Activated CD4-positive, alpha-beta memory T cell treated with anti-CD3 and anti-CD28 coated beads for 36 hours (primary cell): ENCODE measurements at regions not wholly inside any gene's neighbourhood (a gene's known extent, or its start where the extent isn't known, plus 50 kb on each side); places are given as distances from the start of the nearest gene placed in this dataset.

Experiments
- CTCF ChIA-PET: fragments of 350-600 bp; sonication (Branson Sonifier 250); formaldehyde crosslinking; loops from one replicate; lab custom pipeline; 2021; ENCODE audit warnings: antibody characterized with exemption, inconsistent platforms; lab: Charles Lee
- POLR2A ChIA-PET: fragments of 350-600 bp; sonication (Branson Sonifier 250); formaldehyde crosslinking; loops from one replicate; lab custom pipeline; 2021; ENCODE audit warnings: antibody characterized with exemption; lab: Charles Lee
- DNase-seq: peaks from one replicate; pipeline ENCODE4 v3.0.0-alpha.2; 2020
- H3K27ac Mint-ChIP-seq: one replicate; pipeline ENCODE4 v1.8.0; 2021; ENCODE audit warnings: mixed read lengths
- H3K27me3 Mint-ChIP-seq: one replicate; pipeline ENCODE4 v1.8.0; 2021; ENCODE audit warnings: mixed read lengths
- H3K36me3 Mint-ChIP-seq: one replicate; pipeline ENCODE4 v1.8.0; 2021; ENCODE audit warnings: mixed read lengths
- H3K4me1 Mint-ChIP-seq: one replicate; pipeline ENCODE4 v1.8.0; 2021; ENCODE audit warnings: low read depth, mixed read lengths
- H3K4me3 Mint-ChIP-seq: one replicate; pipeline ENCODE4 v1.8.0; 2021; ENCODE audit warnings: mild to moderate bottlenecking, mixed read lengths
- H3K9me3 Mint-ChIP-seq: one replicate; pipeline ENCODE4 v1.8.0; 2021; ENCODE audit warnings: mixed read lengths
- intact Hi-C: fragments of 100-400 bp; cut with micrococcal nuclease; formaldehyde crosslinking; loops from one replicate; pipeline ENCODE4 v1.15.1; 2023

GRCh38 chr18:44231936-44232335 lies 448.8 kb upstream of the SETBP1 start:
- Mint-ChIP-seq H3K36me3 (no peaks in the 10 kb centered on the region), H3K4me3 (no peak overlapping the region), H3K9me3 (no peaks in the 10 kb centered on the region), H3K27ac (no peak overlapping the region), H3K27me3 (no peaks in the 10 kb centered on the region), H3K4me1 (no peaks in the 10 kb centered on the region)
- no peak for DNase-seq
- POLR2A ChIA-PET, result no interaction called here
- CTCF ChIA-PET, result no interaction called here
- intact Hi-C loops, result no loop called here

- ChIA-PET CTCF (no interaction called here), POLR2A (no interaction called here)
- Mint-ChIP-seq H3K4me3 (no peak overlapping the region), H3K27ac (no peak overlapping the region), H3K9me3 (no peaks in the 10 kb centered on the region), H3K4me1 (no peaks in the 10 kb centered on the region), H3K27me3 (no peaks in the 10 kb centered on the region), H3K36me3 (no peaks in the 10 kb centered on the region)
- intact Hi-C loops, result no loop called here
- DNase-seq, result no peak
Measured at GRCh38 chr18:44232500-44232899, 448.2 kb upstream of the SETBP1 start.

GRCh38 chr18:44238454-44238853 lies 442.2 kb upstream of the SETBP1 start:
- no peak overlapping the region for H3K4me3 Mint-ChIP-seq
- H3K36me3 Mint-ChIP-seq, result no peaks in the 10 kb centered on the region
- H3K27ac Mint-ChIP-seq, result no peak overlapping the region
- no peaks in the 10 kb centered on the region for H3K9me3 Mint-ChIP-seq
- H3K4me1 Mint-ChIP-seq, result no peaks in the 10 kb centered on the region
- no peaks in the 10 kb centered on the region for H3K27me3 Mint-ChIP-seq
- CTCF ChIA-PET, result no interaction called here
- POLR2A ChIA-PET, result no interaction called here
- intact Hi-C loops, result no loop called here
- DNase-seq, result no peak

GRCh38 chr18:44238911-44239310 lies 441.8 kb upstream of the SETBP1 start:
- Mint-ChIP-seq H3K9me3 (no peaks in the 10 kb centered on the region), H3K27me3 (no peaks in the 10 kb centered on the region), H3K36me3 (no peaks in the 10 kb centered on the region), H3K4me1 (no peaks in the 10 kb centered on the region), H3K4me3 (no peak overlapping the region), H3K27ac (no peak overlapping the region)
- POLR2A ChIA-PET, result no interaction called here
- no peak for DNase-seq
- intact Hi-C loops, result no loop called here
- CTCF ChIA-PET, result no interaction called here

GRCh38 chr18:44241020-44241419 lies 439.7 kb upstream of the SETBP1 start:
- ChIA-PET POLR2A (no interaction called here), CTCF (no interaction called here)
- DNase-seq, result no peak
- Mint-ChIP-seq H3K4me3 (no peak overlapping the region), H3K4me1 (no peaks in the 10 kb centered on the region), H3K36me3 (no peaks in the 10 kb centered on the region), H3K27ac (no peak overlapping the region), H3K27me3 (no peaks in the 10 kb centered on the region), H3K9me3 (peaks cover 4% of the 10 kb centered on the region)
- intact Hi-C loops, result no loop called here

GRCh38 chr18:44245019-44245418 lies 435.7 kb upstream of the SETBP1 start:
- Mint-ChIP-seq H3K9me3 (peaks cover 6% of the 10 kb centered on the region), H3K4me3 (no peak overlapping the region), H3K27ac (no peak overlapping the region), H3K4me1 (no peaks in the 10 kb centered on the region), H3K36me3 (no peaks in the 10 kb centered on the region), H3K27me3 (no peaks in the 10 kb centered on the region)
- CTCF ChIA-PET, result no interaction called here
- no peak for DNase-seq
- intact Hi-C loops, result no loop called here
- POLR2A ChIA-PET, result no interaction called here

- Mint-ChIP-seq H3K9me3 (peaks cover 10% of the 10 kb centered on the region), H3K27me3 (no peaks in the 10 kb centered on the region), H3K27ac (no peak overlapping the region), H3K4me3 (no peak overlapping the region), H3K36me3 (no peaks in the 10 kb centered on the region), H3K4me1 (no peaks in the 10 kb centered on the region)
- no peak for DNase-seq
- intact Hi-C loops, result no loop called here
- ChIA-PET POLR2A (no interaction called here), CTCF (no interaction called here)
Measured at GRCh38 chr18:44246001-44246400, 434.7 kb upstream of the SETBP1 start.

- no peaks in the 10 kb centered on the region for H3K36me3 Mint-ChIP-seq
- no peak overlapping the region for H3K27ac Mint-ChIP-seq
- no peaks in the 10 kb centered on the region for H3K4me1 Mint-ChIP-seq
- no peak overlapping the region for H3K4me3 Mint-ChIP-seq
- H3K9me3 Mint-ChIP-seq, result peaks cover 26% of the 10 kb centered on the region
- intact Hi-C loops, result no loop called here
- no peaks in the 10 kb centered on the region for H3K27me3 Mint-ChIP-seq
- DNase-seq, result no peak
- CTCF ChIA-PET, result no interaction called here
- POLR2A ChIA-PET, result no interaction called here
Measured at GRCh38 chr18:44258086-44258485, 422.6 kb upstream of the SETBP1 start.

GRCh38 chr18:44258576-44258975 lies 422.1 kb upstream of the SETBP1 start:
- no peak overlapping the region for H3K4me3 Mint-ChIP-seq
- H3K9me3 Mint-ChIP-seq, result peaks cover 21% of the 10 kb centered on the region
- H3K4me1 Mint-ChIP-seq, result no peaks in the 10 kb centered on the region
- ChIA-PET POLR2A (no interaction called here), CTCF (no interaction called here)
- intact Hi-C loops, result no loop called here
- no peak overlapping the region for H3K27ac Mint-ChIP-seq
- no peaks in the 10 kb centered on the region for H3K36me3 Mint-ChIP-seq
- no peaks in the 10 kb centered on the region for H3K27me3 Mint-ChIP-seq
- DNase-seq, result no peak

GRCh38 chr18:44259610-44260009 lies 421.1 kb upstream of the SETBP1 start:
- no peaks in the 10 kb centered on the region for H3K36me3 Mint-ChIP-seq
- H3K27ac Mint-ChIP-seq, result no peak overlapping the region
- H3K27me3 Mint-ChIP-seq, result no peaks in the 10 kb centered on the region
- no peak for DNase-seq
- intact Hi-C loops, result no loop called here
- POLR2A ChIA-PET, result no interaction called here
- no peak overlapping the region for H3K4me3 Mint-ChIP-seq
- CTCF ChIA-PET, result interaction anchor here (0.7 kb wide), 1 partner anchor 708 kb away, joined by 3 read pairs; no protein-coding TSS in a partner anchor
- no peaks in the 10 kb centered on the region for H3K4me1 Mint-ChIP-seq
- H3K9me3 Mint-ChIP-seq, result peaks cover 17% of the 10 kb centered on the region

- ChIA-PET POLR2A (no interaction called here), CTCF (no interaction called here)
- intact Hi-C loops, result no loop called here
- no peak for DNase-seq
- Mint-ChIP-seq H3K9me3 (peaks cover 15% of the 10 kb centered on the region), H3K36me3 (no peaks in the 10 kb centered on the region), H3K27me3 (no peaks in the 10 kb centered on the region), H3K4me3 (no peak overlapping the region), H3K4me1 (no peaks in the 10 kb centered on the region), H3K27ac (no peak overlapping the region)
Measured at GRCh38 chr18:44265437-44265836, 415.3 kb upstream of the SETBP1 start.

GRCh38 chr18:44273298-44273697 lies 407.4 kb upstream of the SETBP1 start:
- intact Hi-C loops, result no loop called here
- CTCF ChIA-PET, result no interaction called here
- no peaks in the 10 kb centered on the region for H3K4me1 Mint-ChIP-seq
- H3K27ac Mint-ChIP-seq, result no peak overlapping the region
- no peak for DNase-seq
- H3K36me3 Mint-ChIP-seq, result no peaks in the 10 kb centered on the region
- H3K4me3 Mint-ChIP-seq, result no peak overlapping the region
- POLR2A ChIA-PET, result no interaction called here
- H3K27me3 Mint-ChIP-seq, result no peaks in the 10 kb centered on the region
- H3K9me3 Mint-ChIP-seq, result peaks cover 14% of the 10 kb centered on the region

GRCh38 chr18:44280479-44280878 lies 400.2 kb upstream of the SETBP1 start:
- H3K36me3 Mint-ChIP-seq, result no peaks in the 10 kb centered on the region
- ChIA-PET POLR2A (no interaction called here), CTCF (no interaction called here)
- H3K9me3 Mint-ChIP-seq, result no peaks in the 10 kb centered on the region
- intact Hi-C loops, result no loop called here
- H3K27ac Mint-ChIP-seq, result no peak overlapping the region
- no peaks in the 10 kb centered on the region for H3K4me1 Mint-ChIP-seq
- H3K27me3 Mint-ChIP-seq, result no peaks in the 10 kb centered on the region
- H3K4me3 Mint-ChIP-seq, result no peak overlapping the region
- no peak for DNase-seq

- intact Hi-C loops, result no loop called here
- no peaks in the 10 kb centered on the region for H3K36me3 Mint-ChIP-seq
- CTCF ChIA-PET, result no interaction called here
- no peak overlapping the region for H3K4me3 Mint-ChIP-seq
- no peaks in the 10 kb centered on the region for H3K4me1 Mint-ChIP-seq
- peaks cover 5% of the 10 kb centered on the region for H3K9me3 Mint-ChIP-seq
- no peak overlapping the region for H3K27ac Mint-ChIP-seq
- no peak for DNase-seq
- H3K27me3 Mint-ChIP-seq, result no peaks in the 10 kb centered on the region
- POLR2A ChIA-PET, result no interaction called here
Measured at GRCh38 chr18:44286049-44286448, 394.6 kb upstream of the SETBP1 start.
